ENCODE measurements at regions not wholly inside any gene's neighbourhood (a gene's known extent, or its start where the extent isn't known, plus 50 kb on each side); places are given as distances from the start of the nearest gene placed in this dataset.

- DNase-seq (ENCODE audit: low spot score), result peak; percentile 17
Observed at GRCh38 chr6:56714273-56714672, 71.6 kb upstream of the DST start.

GRCh38 chr6:56713254-56713672, 70.6 kb upstream of the DST start:
- TF ChIP-seq CTCF (IDR thresholded peaks at IDR 0.05; ENCODE audit: extremely low read depth, missing control alignments), result no peak
- DNase-seq (ENCODE audit: low spot score), result no peak

More at GRCh38 chr6:56714273-56714672, 71.6 kb upstream of the DST start:
- no peak for TF ChIP-seq CTCF (IDR thresholded peaks at IDR 0.05; ENCODE audit: extremely low read depth, missing control alignments)

GRCh38 chr6:56710967-56711366, 68.3 kb upstream of the DST start:
- no peak for TF ChIP-seq CTCF (IDR thresholded peaks at IDR 0.05; ENCODE audit: extremely low read depth, missing control alignments)
- no peak for DNase-seq (ENCODE audit: low spot score)

DNA sequence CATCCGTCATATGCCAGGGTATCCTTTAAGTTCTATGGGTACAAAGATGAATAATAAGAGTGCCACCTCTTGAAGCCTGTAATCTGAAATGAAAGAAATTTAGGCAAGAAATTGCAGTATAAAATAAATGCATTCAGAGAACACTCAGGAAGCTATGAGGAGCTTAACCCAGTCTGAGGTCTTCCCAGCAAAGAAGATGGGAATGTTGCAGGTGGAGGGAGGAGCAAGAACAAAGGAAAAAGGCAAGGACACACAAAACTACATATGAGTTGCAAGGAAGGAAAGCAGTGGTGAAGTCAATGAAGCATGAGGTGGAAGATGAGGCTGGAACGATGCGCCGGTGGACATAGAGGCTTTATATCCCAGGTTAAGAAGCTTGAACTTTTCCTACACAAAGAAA, 67.0 kb upstream of the DST start:
- TF ChIP-seq CTCF (IDR thresholded peaks at IDR 0.05; ENCODE audit: extremely low read depth, missing control alignments), result no peak
- DNase-seq (ENCODE audit: low spot score), result no peak

GRCh38 chr6:56708810-56709597, 66.3 kb upstream of the DST start:
- peak; percentile 14 for TF ChIP-seq CTCF (IDR thresholded peaks at IDR 0.05; ENCODE audit: extremely low read depth, missing control alignments)
- peak; percentile 45 for DNase-seq (ENCODE audit: low spot score)

- no peak for TF ChIP-seq CTCF (IDR thresholded peaks at IDR 0.05; ENCODE audit: extremely low read depth, missing control alignments)
- no peak for DNase-seq (ENCODE audit: low spot score)
Observed at GRCh38 chr6:56706981-56707726, 64.5 kb upstream of the DST start.

GRCh38 chr6:56699066-56699654, 56.5 kb upstream of the DST start:
- TF ChIP-seq CTCF (IDR thresholded peaks at IDR 0.05; ENCODE audit: extremely low read depth, missing control alignments), result peak; percentile 40
- DNase-seq (ENCODE audit: low spot score), result peak; percentile 31
